LNCaP clone FGC (cell line): ENCODE measurements at regions not wholly inside any gene's neighbourhood (a gene's known extent, or its start where the extent isn't known, plus 50 kb on each side); places are given as distances from the start of the nearest gene placed in this dataset.

Experiments
- DNase-seq: peaks from one replicate; pipeline ENCODE4 v3.0.0-alpha.2; 2011; ENCODE audit warnings: low read depth
- H3K4me3 ChIP-seq: 2 replicates; pipeline ENCODE4 v1.5.1; 2011; ENCODE audit warnings: mild to moderate bottlenecking, low read depth, low read length, control low read depth
- TF ChIP-seq, protein P1 (sequence below): IDR thresholded peaks from 2 replicates; pipeline ENCODE4 v1.5.1; 2012; ENCODE audit warnings: mild to moderate bottlenecking; ENCODE audit not compliant: control insufficient read depth, insufficient read depth; ENCODE audit errors: extremely low read depth

DNA sequence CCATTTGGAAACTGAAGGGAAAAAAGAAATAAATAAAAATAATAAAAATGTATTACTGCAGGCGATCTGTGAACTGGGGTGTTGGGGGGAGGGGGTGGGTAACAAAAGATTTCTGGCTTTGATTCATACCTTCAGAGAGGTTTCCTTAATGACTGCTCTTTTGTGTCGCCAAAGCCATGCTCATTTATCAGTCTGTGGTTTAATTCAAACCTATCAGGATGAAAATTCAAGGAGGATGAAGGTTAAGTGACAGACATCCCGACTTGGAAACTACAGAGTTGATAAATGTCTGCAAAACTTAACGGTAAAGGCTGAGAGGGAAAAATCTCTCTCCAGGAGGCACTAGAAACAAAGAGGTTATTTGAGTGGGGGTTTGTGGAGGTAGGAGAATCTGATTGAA, 278.2 kb downstream of the PSAT1 start:
- no peak for DNase-seq
- H3K4me3 ChIP-seq: no peak overlapping the region
- TF ChIP-seq, protein P1, sequence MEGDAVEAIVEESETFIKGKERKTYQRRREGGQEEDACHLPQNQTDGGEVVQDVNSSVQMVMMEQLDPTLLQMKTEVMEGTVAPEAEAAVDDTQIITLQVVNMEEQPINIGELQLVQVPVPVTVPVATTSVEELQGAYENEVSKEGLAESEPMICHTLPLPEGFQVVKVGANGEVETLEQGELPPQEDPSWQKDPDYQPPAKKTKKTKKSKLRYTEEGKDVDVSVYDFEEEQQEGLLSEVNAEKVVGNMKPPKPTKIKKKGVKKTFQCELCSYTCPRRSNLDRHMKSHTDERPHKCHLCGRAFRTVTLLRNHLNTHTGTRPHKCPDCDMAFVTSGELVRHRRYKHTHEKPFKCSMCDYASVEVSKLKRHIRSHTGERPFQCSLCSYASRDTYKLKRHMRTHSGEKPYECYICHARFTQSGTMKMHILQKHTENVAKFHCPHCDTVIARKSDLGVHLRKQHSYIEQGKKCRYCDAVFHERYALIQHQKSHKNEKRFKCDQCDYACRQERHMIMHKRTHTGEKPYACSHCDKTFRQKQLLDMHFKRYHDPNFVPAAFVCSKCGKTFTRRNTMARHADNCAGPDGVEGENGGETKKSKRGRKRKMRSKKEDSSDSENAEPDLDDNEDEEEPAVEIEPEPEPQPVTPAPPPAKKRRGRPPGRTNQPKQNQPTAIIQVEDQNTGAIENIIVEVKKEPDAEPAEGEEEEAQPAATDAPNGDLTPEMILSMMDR: no peak

GRCh38 chr9:78575771-78576170, 278.8 kb downstream of the PSAT1 start:
- H3K4me3 ChIP-seq: no peak overlapping the region
- TF ChIP-seq, protein P1: no peak
- DNase-seq: no peak

GRCh38 chr9:78577156-78577906, 280.4 kb downstream of the PSAT1 start:
- H3K4me3 ChIP-seq: no peak overlapping the region
- TF ChIP-seq, protein P1: no peak
- DNase-seq: no peak

DNA sequence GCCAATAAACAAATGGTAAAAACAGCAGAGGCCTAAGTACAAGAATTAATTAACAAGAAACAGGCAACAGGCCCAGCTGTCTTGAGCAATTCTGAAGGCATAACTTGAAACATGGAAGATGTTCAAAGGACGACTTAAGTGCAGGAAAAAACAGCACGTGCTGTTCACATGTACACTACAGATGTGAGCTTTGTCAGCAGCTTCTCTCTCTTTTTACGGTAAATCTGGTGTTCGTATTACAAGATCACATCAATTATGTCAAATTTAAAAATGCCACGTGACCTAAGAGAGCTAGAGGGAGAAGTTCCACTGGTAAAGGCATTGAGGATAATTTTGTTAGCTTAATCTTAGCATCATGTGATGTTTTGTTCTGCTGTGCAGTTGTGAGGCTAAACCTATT, 281.1 kb downstream of the PSAT1 start:
- DNase-seq: no peak
- TF ChIP-seq, protein P1: no peak
- no peak overlapping the region for H3K4me3 ChIP-seq

- TF ChIP-seq, protein P1: no peak
- no peak for DNase-seq
- no peak overlapping the region for H3K4me3 ChIP-seq
Observed at GRCh38 chr9:78582821-78583220, 285.9 kb downstream of the PSAT1 start.

GRCh38 chr9:78584589-78584988, 287.7 kb downstream of the PSAT1 start:
- no peak for DNase-seq
- TF ChIP-seq, protein P1: no peak
- no peak overlapping the region for H3K4me3 ChIP-seq

DNA sequence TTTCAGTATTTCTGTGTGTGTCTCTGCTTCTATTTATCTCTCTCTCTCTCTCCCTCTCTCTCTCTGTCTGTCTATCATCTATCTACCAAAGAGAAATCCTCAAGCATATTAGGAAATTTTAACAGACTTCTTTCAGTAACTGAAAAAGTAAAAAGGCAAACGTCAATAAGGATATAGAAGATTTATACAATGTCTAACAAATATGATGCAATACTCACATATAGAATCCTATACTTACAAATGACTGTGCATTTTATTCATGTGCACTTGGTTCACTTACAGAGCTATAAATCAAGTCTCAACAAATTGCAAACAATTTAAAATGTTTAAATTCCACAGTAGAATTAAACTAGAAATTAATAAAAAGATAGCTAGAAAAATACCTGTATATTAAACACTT, 289.0 kb downstream of the PSAT1 start:
- TF ChIP-seq, protein P1: no peak
- no peak for DNase-seq
- no peak overlapping the region for H3K4me3 ChIP-seq
